Upper lobe of right lung (tissue), 1 donor: ENCODE measurements at regions not wholly inside any gene's neighbourhood (a gene's known extent, or its start where the extent isn't known, plus 50 kb on each side); places are given as distances from the start of the nearest gene placed in this dataset.

Source experiments
- ATAC-seq: fragments of 200-7000 bp; cut with Tn5 transposase; one replicate; pipeline ENCODE4 v1.9.1; 2020; ENCODE audit warnings: mild to moderate bottlenecking, moderate library complexity
- DNase-seq: peaks from one replicate; pipeline ENCODE4 v3.0.0-alpha.2; 2020
- H3K27ac ChIP-seq: fragments of 200-600 bp; one replicate; pipeline ENCODE4 v1.8.0; 2022
- H3K27me3 ChIP-seq: fragments of 200-600 bp; one replicate; pipeline ENCODE4 v1.8.0; 2022; ENCODE audit warnings: mild to moderate bottlenecking
- H3K36me3 ChIP-seq: fragments of 200-600 bp; one replicate; pipeline ENCODE4 v1.8.0; 2022
- H3K4me1 ChIP-seq: fragments of 200-600 bp; one replicate; pipeline ENCODE4 v1.8.0; 2022
- H3K4me3 ChIP-seq: fragments of 200-600 bp; one replicate; pipeline ENCODE4 v1.8.0; 2022; ENCODE audit warnings: mild to moderate bottlenecking
- H3K9me3 ChIP-seq: fragments of 200-600 bp; one replicate; pipeline ENCODE4 v1.8.0; 2022
- CTCF ChIP-seq: fragments of 200-600 bp; IDR thresholded peaks from one replicate; pipeline ENCODE4 v1.8.0; 2022; ENCODE audit warnings: antibody characterized with exemption
- intact Hi-C: fragments of 100-400 bp; cut with DNase I; formaldehyde crosslinking; loops from one replicate; pipeline ENCODE4 v1.11.0; 2022
- donor health status: DM: no; HTN: yes; CAD: no; lungs with severe emphysema.

- no peak for ATAC-seq
- H3K36me3 ChIP-seq = peaks cover 60% of the 10 kb centered on the region
- intact Hi-C loops = no loop called here
- TF ChIP-seq CTCF = no peak
- no peak overlapping the region for H3K4me3 ChIP-seq
- no peaks in the 10 kb centered on the region for H3K9me3 ChIP-seq
- H3K27ac ChIP-seq = no peak overlapping the region
- no peaks in the 10 kb centered on the region for H3K27me3 ChIP-seq
- DNase-seq = no peak
- H3K4me1 ChIP-seq = peaks cover 19% of the 10 kb centered on the region
Measured at GRCh38 chr17:77488531-77489238, 347.9 kb downstream of the SEC14L1 start.

GRCh38 chr17:77489239-77489892 lies 348.6 kb downstream of the SEC14L1 start:
- TF ChIP-seq CTCF = no peak
- Histone ChIP-seq H3K36me3 (peaks cover 65% of the 10 kb centered on the region), H3K4me1 (peaks cover 22% of the 10 kb centered on the region), H3K27ac (no peak overlapping the region), H3K4me3 (no peak overlapping the region), H3K9me3 (no peaks in the 10 kb centered on the region), H3K27me3 (no peaks in the 10 kb centered on the region)
- ATAC-seq (no peak), DNase-seq (peak; percentile 57)
- intact Hi-C loops = no loop called here

GRCh38 chr17:77489893-77490255 lies 349.1 kb downstream of the SEC14L1 start:
- Histone ChIP-seq H3K9me3 (no peaks in the 10 kb centered on the region), H3K4me3 (no peak overlapping the region), H3K27me3 (no peaks in the 10 kb centered on the region), H3K36me3 (peaks cover 69% of the 10 kb centered on the region), H3K27ac (no peak overlapping the region), H3K4me1 (peaks cover 27% of the 10 kb centered on the region)
- intact Hi-C loops = loop anchor here (5.0 kb wide), 2 partner anchors 58 to 163 kb away; no protein-coding TSS in a partner anchor
- ATAC-seq = peak; percentile 24
- DNase-seq = peak; percentile 68
- TF ChIP-seq CTCF = no peak

- intact Hi-C loops = loop anchor here (5.0 kb wide), 2 partner anchors 58 to 163 kb away; no protein-coding TSS in a partner anchor
- Histone ChIP-seq H3K36me3 (peaks cover 69% of the 10 kb centered on the region), H3K27ac (no peak overlapping the region), H3K27me3 (no peaks in the 10 kb centered on the region), H3K4me1 (peaks cover 31% of the 10 kb centered on the region), H3K4me3 (no peak overlapping the region), H3K9me3 (no peaks in the 10 kb centered on the region)
- DNase-seq = peak; percentile 63
- TF ChIP-seq CTCF = no peak
- ATAC-seq = no peak
Measured at GRCh38 chr17:77490361-77491183, 349.8 kb downstream of the SEC14L1 start.

GRCh38 chr17:77491921-77492445 lies 351.2 kb downstream of the SEC14L1 start:
- Histone ChIP-seq H3K27me3 (no peaks in the 10 kb centered on the region), H3K36me3 (peaks cover 74% of the 10 kb centered on the region), H3K4me1 (peaks cover 31% of the 10 kb centered on the region), H3K27ac (no peak overlapping the region), H3K4me3 (no peak overlapping the region), H3K9me3 (no peaks in the 10 kb centered on the region)
- DNase-seq (peak; percentile 54), ATAC-seq (no peak)
- intact Hi-C loops = loop anchor here (5.0 kb wide), 2 partner anchors 60 to 165 kb away; no protein-coding TSS in a partner anchor
- TF ChIP-seq CTCF = no peak
